B cell (primary cell): ENCODE measurements at regions not wholly inside any gene's neighbourhood (a gene's known extent, or its start where the extent isn't known, plus 50 kb on each side); places are given as distances from the start of the nearest gene placed in this dataset.
"Not testable (repeated sequence)": the region's sequence is repeated elsewhere in the genome, so short reads cannot be mapped to it uniquely, and the experiment has no call there.

Experiments
- ATAC-seq: fragments of 200-7000 bp; cut with Tn5 transposase; one replicate; pipeline ENCODE4 v1.10.0; 2021; ENCODE audit warnings: low read depth, mild to moderate bottlenecking, moderate number of reproducible peaks, moderate library complexity
- CTCF ChIA-PET: fragments of 350-600 bp; sonication (Branson Sonifier 250); formaldehyde crosslinking; loops from one replicate; lab custom pipeline; 2021; ENCODE audit warnings: antibody characterized with exemption, inconsistent platforms; lab: Charles Lee
- POLR2A ChIA-PET: fragments of 350-600 bp; sonication (Branson Sonifier 250); formaldehyde crosslinking; loops from one replicate; lab custom pipeline; 2021; ENCODE audit warnings: antibody characterized with exemption; lab: Charles Lee
- DNase-seq: peaks from one replicate; pipeline ENCODE4 v3.0.0; 2013
- H2AFZ ChIP-seq: 2 replicates; pipeline ENCODE4 v1.6.1; 2012; ENCODE audit warnings: mild to moderate bottlenecking, low read depth, low read length; ENCODE audit not compliant: insufficient read depth, poor library complexity, severe bottlenecking
- H3K27ac ChIP-seq, 2 donors: 1 replicate in 1 of 2; 2 replicates in 1 of 2; pipeline ENCODE4 v1.5.1; 2012 to 2013; ENCODE audit warnings: low read length in 2 of 2, mild to moderate bottlenecking in 2 of 2, moderate library complexity in 1 of 2
- H3K27me3 ChIP-seq, 4 experiments: fragments of 200-600 bp in 1 of 4; sonication (generic) in 1 of 4; replicated peaks in 1 of 4; 1 replicate in 2 of 4; 2 replicates in 2 of 4; pipeline versions ENCODE4 v1.6.1 to v1.7.0; 2013 to 2016; ENCODE audit warnings: low read length in 3 of 4, mild to moderate bottlenecking in 2 of 4, mixed read lengths in 1 of 4, moderate library complexity in 1 of 4; ENCODE audit not compliant: insufficient read depth in 4 of 4, control insufficient read depth in 3 of 4; ENCODE audit errors: control extremely low read depth in 1 of 4
- H3K36me3 ChIP-seq, 2 experiments: replicated peaks in 1 of 2; 1 replicate in 1 of 2; 2 replicates in 1 of 2; pipeline versions ENCODE4 v1.6.1 to v1.7.1; 2013; ENCODE audit warnings: low read length in 1 of 2; ENCODE audit not compliant: insufficient read depth in 2 of 2, control insufficient read depth in 1 of 2; ENCODE audit errors: control extremely low read depth in 1 of 2, extremely low read depth in 1 of 2
- H3K4me1 ChIP-seq, 2 donors: fragments of 200-600 bp in 1 of 2; sonication (generic) in 1 of 2; 1 replicate in 1 of 2; 2 replicates in 1 of 2; pipeline versions ENCODE4 v1.5.1 to v1.6.1; 2013 to 2017; ENCODE audit warnings: low read length in 2 of 2; ENCODE audit not compliant: control insufficient read depth in 2 of 2, insufficient read depth in 2 of 2
- H3K4me2 ChIP-seq: replicated peaks from 2 replicates; pipeline ENCODE3; 2012; ENCODE audit warnings: mild to moderate bottlenecking, low read depth, low read length; ENCODE audit not compliant: poor library complexity, severe bottlenecking
- H3K4me3 ChIP-seq, 5 experiments: fragments of 200-600 bp in 1 of 5; sonication (generic) in 1 of 5; 1 replicate in 3 of 5; 2 replicates in 2 of 5; pipeline versions ENCODE4 v1.5.1 to v1.7.0; 2011 to 2016; ENCODE audit warnings: low read length in 4 of 5, mild to moderate bottlenecking in 4 of 5, low read depth in 2 of 5, control low read depth in 1 of 5, moderate library complexity in 1 of 5; ENCODE audit not compliant: insufficient read depth in 1 of 5; ENCODE audit errors: control extremely low read depth in 1 of 5, extremely low read depth in 1 of 5
- H3K79me2 ChIP-seq: fragments of 200-600 bp; sonication (generic); one replicate; pipeline ENCODE4 v1.6.0; 2016; ENCODE audit warnings: low read length; ENCODE audit not compliant: control insufficient read depth, insufficient read depth
- H3K9ac ChIP-seq: fragments of 200-600 bp; sonication (generic); 2 replicates; pipeline ENCODE4 v1.6.1; 2017; ENCODE audit warnings: mild to moderate bottlenecking, low read length, moderate library complexity
- H3K9me3 ChIP-seq, 3 donors: one replicate each; pipeline versions ENCODE4 v1.6.1 to v1.7.1; 2013; ENCODE audit warnings: low read length in 2 of 3; ENCODE audit not compliant: control insufficient read depth in 2 of 3, insufficient read depth in 1 of 3; ENCODE audit errors: control extremely low read depth in 1 of 3
- H4K20me1 ChIP-seq: 2 replicates; pipeline ENCODE4 v1.6.0; 2012; ENCODE audit warnings: mild to moderate bottlenecking, low read length; ENCODE audit not compliant: insufficient read depth, control insufficient read depth, poor library complexity, severe bottlenecking
- H3K27ac Mint-ChIP-seq: one replicate; pipeline ENCODE4 v1.8.0; 2021; ENCODE audit warnings: mixed read lengths
- H3K27me3 Mint-ChIP-seq: one replicate; pipeline ENCODE4 v1.8.0; 2021; ENCODE audit warnings: mixed read lengths
- H3K4me1 Mint-ChIP-seq: one replicate; pipeline ENCODE4 v1.8.0; 2021; ENCODE audit warnings: mixed read lengths
- H3K4me3 Mint-ChIP-seq: one replicate; pipeline ENCODE4 v1.8.0; 2021; ENCODE audit warnings: mixed read lengths
- H3K9me3 Mint-ChIP-seq: one replicate; pipeline ENCODE4 v1.8.0; 2022; ENCODE audit warnings: mixed read lengths; ENCODE audit not compliant: insufficient read depth
- CTCF ChIP-seq: fragments of 200-600 bp; IDR thresholded peaks from one replicate; pipeline ENCODE4 v1.8.0; 2022; ENCODE audit warnings: antibody characterized with exemption, mild to moderate bottlenecking
- EZH2 ChIP-seq: IDR thresholded peaks from 2 replicates; pipeline ENCODE4 v1.6.1; 2012; ENCODE audit warnings: borderline replicate concordance, low read depth, mild to moderate bottlenecking, moderate library complexity, low read length; ENCODE audit not compliant: insufficient read depth, poor library complexity, severe bottlenecking
- WGBS: methylation state at CpG from one replicate; pipeline ENCODE4 v1.1.5; 2013; ENCODE audit warnings: missing lambda C conversion rate; ENCODE audit not compliant: insufficient coverage; 5-methylcytosine and 5-hydroxymethylcytosine counted together
- intact Hi-C: fragments of 100-400 bp; cut with micrococcal nuclease; formaldehyde crosslinking; loops from one replicate; pipeline ENCODE4 v1.10.0; 2022

GRCh38 chr12:105445649-105446048, 115.2 kb downstream of the C12orf75 start:
- no peak overlapping the region for H3K4me3 ChIP-seq
- H3K36me3 ChIP-seq: no peaks in the 10 kb centered on the region
- no peaks in the 10 kb centered on the region for H3K79me2 ChIP-seq
- 75% methylated on average over 1 of the region's 1 CpG for WGBS
- Mint-ChIP-seq H3K27ac (no peak overlapping the region), H3K4me1 (no peaks in the 10 kb centered on the region), H3K4me3 (no peak overlapping the region), H3K27me3 (peaks cover 32% of the 10 kb centered on the region), H3K9me3 (no peaks in the 10 kb centered on the region)
- no peaks in the 10 kb centered on the region for H4K20me1 ChIP-seq
- intact Hi-C loops: no loop called here
- no peak for DNase-seq
- ChIA-PET CTCF (no interaction called here), POLR2A (no interaction called here)
- no peak overlapping the region for H3K4me2 ChIP-seq
- no peak overlapping the region for H3K27ac ChIP-seq
- H3K9me3 ChIP-seq: peaks cover 0 to 4% (median 0%) of the 10 kb centered on the region in 3 donors
- no peak overlapping the region for H2AFZ ChIP-seq
- H3K4me1 ChIP-seq: no peaks in the 10 kb centered on the region
- peaks cover 0 to 8% (median 5%) of the 10 kb centered on the region in 4 experiments for H3K27me3 ChIP-seq
- H3K9ac ChIP-seq: no peak overlapping the region
- TF ChIP-seq EZH2 (no peak), CTCF (no peak)
- ATAC-seq: no peak

GRCh38 chr12:105446460-105446859, 116.0 kb downstream of the C12orf75 start:
- H3K27ac ChIP-seq, H3K4me2 ChIP-seq, H2AFZ ChIP-seq, DNase-seq, H4K20me1 ChIP-seq, intact Hi-C loops, H3K9me3 Mint-ChIP-seq, H3K4me1 ChIP-seq, H3K27ac Mint-ChIP-seq, H3K27me3 ChIP-seq, H3K4me1 Mint-ChIP-seq, POLR2A ChIA-PET, H3K36me3 ChIP-seq, H3K4me3 ChIP-seq, H3K9me3 ChIP-seq, CTCF ChIA-PET, ATAC-seq, H3K4me3 Mint-ChIP-seq, H3K79me2 ChIP-seq, H3K9ac ChIP-seq: not testable (repeated sequence)
- peaks cover 40% of the 10 kb centered on the region for H3K27me3 Mint-ChIP-seq
- no CpG with 5 or more reads among the region's 2 CpGs for WGBS
